Loucy (cell line): ENCODE measurements at regions not wholly inside any gene's neighbourhood (a gene's known extent, or its start where the extent isn't known, plus 50 kb on each side); places are given as distances from the start of the nearest gene placed in this dataset.
"Not testable (repeated sequence)": the region's sequence is repeated elsewhere in the genome, so short reads cannot be mapped to it uniquely, and the experiment has no call there.

Experiments
- EZH2phosphoT487 ChIP-seq: fragments of 200-600 bp; IDR thresholded peaks from 2 replicates; pipeline ENCODE4 v1.6.1; 2018; ENCODE audit warnings: antibody characterized with exemption, mild to moderate bottlenecking, moderate library complexity, borderline replicate concordance
- TF ChIP-seq, protein P1 (sequence below): fragments of 200-600 bp; sonication (generic); conservative IDR thresholded peaks from 2 replicates; pipeline ENCODE4 v1.5.1; 2014; ENCODE audit warnings: mild to moderate bottlenecking, antibody characterized with exemption, low read length

DNA sequence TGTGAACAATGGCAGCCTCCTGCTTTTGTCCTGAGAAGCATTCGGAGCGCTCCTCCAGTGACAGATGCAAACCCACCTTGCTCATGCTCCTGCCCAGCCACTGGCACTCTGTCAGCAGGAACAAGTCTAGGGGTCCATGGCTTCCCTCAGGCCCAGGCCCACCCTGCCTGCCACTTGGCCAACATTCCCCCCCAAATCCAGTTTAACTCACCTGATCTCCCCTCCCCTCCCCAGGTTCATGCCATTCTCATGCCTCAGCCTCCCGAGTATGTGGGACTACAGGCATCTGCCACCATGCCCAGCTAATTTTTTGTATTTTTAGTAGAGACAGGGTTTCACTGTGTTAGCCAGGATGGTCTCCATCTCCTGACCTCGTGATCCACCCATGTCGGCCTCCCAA, 118.9 kb upstream of the TPTE start:
- TF ChIP-seq, protein P1, sequence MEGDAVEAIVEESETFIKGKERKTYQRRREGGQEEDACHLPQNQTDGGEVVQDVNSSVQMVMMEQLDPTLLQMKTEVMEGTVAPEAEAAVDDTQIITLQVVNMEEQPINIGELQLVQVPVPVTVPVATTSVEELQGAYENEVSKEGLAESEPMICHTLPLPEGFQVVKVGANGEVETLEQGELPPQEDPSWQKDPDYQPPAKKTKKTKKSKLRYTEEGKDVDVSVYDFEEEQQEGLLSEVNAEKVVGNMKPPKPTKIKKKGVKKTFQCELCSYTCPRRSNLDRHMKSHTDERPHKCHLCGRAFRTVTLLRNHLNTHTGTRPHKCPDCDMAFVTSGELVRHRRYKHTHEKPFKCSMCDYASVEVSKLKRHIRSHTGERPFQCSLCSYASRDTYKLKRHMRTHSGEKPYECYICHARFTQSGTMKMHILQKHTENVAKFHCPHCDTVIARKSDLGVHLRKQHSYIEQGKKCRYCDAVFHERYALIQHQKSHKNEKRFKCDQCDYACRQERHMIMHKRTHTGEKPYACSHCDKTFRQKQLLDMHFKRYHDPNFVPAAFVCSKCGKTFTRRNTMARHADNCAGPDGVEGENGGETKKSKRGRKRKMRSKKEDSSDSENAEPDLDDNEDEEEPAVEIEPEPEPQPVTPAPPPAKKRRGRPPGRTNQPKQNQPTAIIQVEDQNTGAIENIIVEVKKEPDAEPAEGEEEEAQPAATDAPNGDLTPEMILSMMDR: not testable (repeated sequence)
- TF ChIP-seq EZH2phosphoT487: not testable (repeated sequence)
